ENCODE measurements at regions not wholly inside any gene's neighbourhood (a gene's known extent, or its start where the extent isn't known, plus 50 kb on each side); places are given as distances from the start of the nearest gene placed in this dataset.

GRCh38 chr12:74449872-74450271, 87.8 kb upstream of the ATXN7L3B start:
- TF ChIP-seq POLR2AphosphoS5 (IDR thresholded peaks at IDR 0.05; ENCODE audit: low read depth, low read length) (no peak), CTCF (IDR thresholded peaks at IDR 0.05) (no peak)

All from Panc1 (cell line).